HCT116 (cell line): ENCODE measurements at regions not wholly inside any gene's neighbourhood (a gene's known extent, or its start where the extent isn't known, plus 50 kb on each side); places are given as distances from the start of the nearest gene placed in this dataset.

Experiments used
- ATAC-seq: fragments of 200-7000 bp; cut with Tn5 transposase; 2 replicates; pipeline ENCODE4 v1.9.1; 2020; ENCODE audit warnings: mild to moderate bottlenecking, moderate library complexity
- BruUV-seq: library from RNA; stranded (reverse); fragments of 400-500 nt; replicated peaks from 2 replicates; lab custom pipeline; 2021; lab: Mats Ljungman, UMichigan
- CTCF ChIA-PET: fragments of 300-600 bp; sonication (Branson Sonifier 250); formaldehyde crosslinking; loops from one replicate; lab custom pipeline; 2021; ENCODE audit warnings: antibody characterized with exemption; lab: Charles Lee
- POLR2A ChIA-PET: fragments of 300-600, 350-600 bp; sonication (Branson Sonifier 250); formaldehyde crosslinking; loops from one replicate; lab custom pipeline; 2021; ENCODE audit warnings: antibody characterized with exemption; lab: Charles Lee
- RAD21 ChIA-PET, 2 experiments: fragments of 300-600 bp; sonication (Branson Sonifier 250); formaldehyde crosslinking; loops; one replicate each; lab custom pipeline; 2023; ENCODE audit warnings: low total read pairs in 2 of 2; ENCODE audit not compliant: uncharacterized antibody in 2 of 2, unreplicated experiment in 2 of 2, low non-redundant PET in 1 of 2; lab: Charles Lee
- DNase-seq: peaks from one replicate; pipeline ENCODE4 v3.0.0-alpha.2; 2010; ENCODE audit warnings: low read depth, low spot score
- H2AFZ ChIP-seq: fragments of 200-600 bp; shearing (Covaris generic), sonication (generic); 2 replicates; pipeline ENCODE4 v1.6.1; 2017; ENCODE audit warnings: low read depth, mixed run types, mixed read lengths, antibody characterized with exemption, low read length; ENCODE audit not compliant: poor library complexity, severe bottlenecking
- H3K27ac ChIP-seq: 2 replicates; pipeline ENCODE4 v1.5.1; 2012; ENCODE audit warnings: low read depth, low read length
- H3K27me3 ChIP-seq: fragments of 200-600 bp; sonication (generic); 2 replicates; pipeline ENCODE4 v1.6.1; 2016; ENCODE audit warnings: mixed run types, low read length, mixed read lengths; ENCODE audit not compliant: insufficient read depth
- H3K36me3 ChIP-seq, 2 experiments: fragments of 200-500 bp in 1 of 2; fragments of 200-600 bp in 1 of 2; sonication (Bioruptor generic) in 1 of 2; sonication (generic) in 1 of 2; 2 replicates each; pipeline versions ENCODE4 v1.5.1 to v1.6.1; 2014 to 2016; ENCODE audit warnings: low read length in 2 of 2, inconsistent platforms in 1 of 2, mixed read lengths in 1 of 2, mixed run types in 1 of 2; ENCODE audit not compliant: insufficient read depth in 2 of 2, control insufficient read depth in 1 of 2
- H3K4me1 ChIP-seq, 2 experiments: fragments of 200-600 bp in 1 of 2; sonication (generic) in 1 of 2; 2 replicates each; pipeline versions ENCODE4 v1.5.1 to v1.6.1; 2012 to 2017; ENCODE audit warnings: low read length in 2 of 2, inconsistent platforms in 1 of 2, mild to moderate bottlenecking in 1 of 2, mixed read lengths in 1 of 2, mixed run types in 1 of 2, moderate library complexity in 1 of 2; ENCODE audit not compliant: insufficient read depth in 2 of 2, control insufficient read depth in 1 of 2
- H3K4me2 ChIP-seq: fragments of 200-600 bp; sonication (generic); 2 replicates; pipeline ENCODE4 v1.6.1; 2017; ENCODE audit warnings: mixed run types, low read length, mixed read lengths
- H3K4me3 ChIP-seq, 2 experiments: fragments of 200-600 bp in 1 of 2; sonication (generic) in 1 of 2; replicated peaks in 1 of 2; 2 replicates each; pipeline ENCODE4 v1.5.1; 2011 to 2016; ENCODE audit warnings: low read length in 2 of 2, control low read depth in 1 of 2, low read depth in 1 of 2, mild to moderate bottlenecking in 1 of 2, mixed read lengths in 1 of 2, mixed run types in 1 of 2
- H3K79me2 ChIP-seq: fragments of 200-600 bp; sonication (generic); 2 replicates; pipeline ENCODE4 v1.6.1; 2017; ENCODE audit warnings: mild to moderate bottlenecking, mixed run types, low read length, moderate library complexity, mixed read lengths; ENCODE audit not compliant: insufficient read depth
- H3K9ac ChIP-seq: fragments of 200-600 bp; sonication (generic); 2 replicates; pipeline ENCODE4 v1.6.1; 2016; ENCODE audit warnings: low read length, mixed read lengths
- H3K9me2 ChIP-seq: fragments of 200-600 bp; sonication (generic), shearing (Covaris generic); 2 replicates; pipeline ENCODE4 v1.6.1; 2017; ENCODE audit warnings: mixed run types, mild to moderate bottlenecking, moderate library complexity; ENCODE audit not compliant: insufficient read depth
- H3K9me3 ChIP-seq, 2 experiments: fragments of 200-500 bp in 1 of 2; fragments of 200-600 bp in 1 of 2; sonication (Bioruptor generic) in 1 of 2; sonication (generic) in 1 of 2; 2 replicates each; pipeline ENCODE4 v1.6.1; 2014 to 2017; ENCODE audit warnings: low read length in 2 of 2, mixed read lengths in 2 of 2, inconsistent platforms in 1 of 2, low read depth in 1 of 2, mild to moderate bottlenecking in 1 of 2, mixed run types in 1 of 2, moderate library complexity in 1 of 2; ENCODE audit not compliant: control insufficient read depth in 1 of 2, insufficient read depth in 1 of 2
- H4K20me1 ChIP-seq: fragments of 200-600 bp; sonication (generic), shearing (Covaris generic); 2 replicates; pipeline ENCODE4 v1.6.1; 2017; ENCODE audit warnings: mixed run types, mild to moderate bottlenecking, moderate library complexity; ENCODE audit not compliant: insufficient read depth
- ATF3 ChIP-seq: IDR thresholded peaks from 2 replicates; pipeline ENCODE4 v1.6.1; 2012
- ELF1 ChIP-seq: IDR thresholded peaks from 2 replicates; pipeline ENCODE4 v1.6.1; 2012; ENCODE audit warnings: low read depth, borderline replicate concordance
- EZH2 ChIP-seq: fragments of 200-600 bp; sonication (generic); IDR thresholded peaks from 2 replicates; pipeline ENCODE4 v1.6.1; 2017; ENCODE audit warnings: antibody characterized with exemption, mixed run types
- RAD21 ChIP-seq: IDR thresholded peaks from 2 replicates; pipeline ENCODE4 v1.6.1; 2012; ENCODE audit warnings: low read depth, mild to moderate bottlenecking
- ZFX ChIP-seq: fragments of 450-650 bp; IDR thresholded peaks from 2 replicates; pipeline ENCODE4 v1.6.1; 2017
- ZNF274 ChIP-seq: fragments of 200-500 bp; sonication (Bioruptor generic); IDR thresholded peaks from 2 replicates; pipeline ENCODE4 v1.6.1; 2014; ENCODE audit warnings: mild to moderate bottlenecking, low read depth, low read length, inconsistent platforms
- intact Hi-C: fragments of 100-400 bp; cut with micrococcal nuclease; formaldehyde crosslinking; loops from 2 replicates; pipeline ENCODE4 v1.10.0; 2022
- TF ChIP-seq, protein P1 (sequence below), 3 experiments: fragments of 200-600 bp in 1 of 3; sonication (generic) in 1 of 3; IDR thresholded peaks in 2 of 3; conservative IDR thresholded peaks in 1 of 3; 2 replicates each; pipeline ENCODE4 v1.5.1; 2012 to 2017; ENCODE audit warnings: low read depth in 2 of 3, low read length in 2 of 3, antibody characterized with exemption in 1 of 3, borderline replicate concordance in 1 of 3, control low read depth in 1 of 3, mild to moderate bottlenecking in 1 of 3, mixed read lengths in 1 of 3, mixed run types in 1 of 3, moderate library complexity in 1 of 3; ENCODE audit not compliant: insufficient read depth in 1 of 3

DNA sequence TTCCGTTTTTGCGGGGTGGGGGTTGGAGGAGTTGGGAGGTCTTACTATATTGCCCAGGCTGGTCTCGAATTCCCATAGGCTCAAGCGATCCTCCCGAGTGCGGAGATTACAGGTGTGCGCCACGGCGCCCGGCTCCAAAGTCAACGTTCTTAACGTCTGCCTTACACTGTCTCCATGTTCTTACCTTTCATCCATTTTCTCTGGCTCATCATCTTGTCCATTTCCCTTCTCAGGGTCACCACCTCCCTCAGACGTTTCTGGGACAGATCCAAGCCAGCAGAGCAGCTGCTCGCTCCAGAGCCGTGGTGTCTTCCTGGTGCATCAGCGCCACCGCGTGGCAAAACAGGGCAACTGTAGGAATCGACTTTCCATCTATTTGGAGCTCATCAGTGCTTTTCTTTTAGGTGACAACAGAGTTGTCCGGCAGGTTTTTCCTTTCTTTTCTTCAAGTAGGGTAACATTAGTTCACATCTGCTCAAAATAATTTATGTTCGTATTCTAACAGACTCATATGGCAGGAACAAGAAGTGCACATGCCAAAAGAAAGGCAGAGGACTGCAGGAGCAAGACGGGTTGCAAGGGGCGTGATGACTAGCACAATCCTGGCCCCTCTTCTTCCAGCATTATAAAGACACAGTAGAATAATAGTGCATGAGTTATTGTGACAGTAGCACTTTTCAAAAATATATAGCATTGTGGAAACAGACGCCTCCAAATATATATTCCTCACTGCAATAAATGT is 103.1 kb upstream of the ABCC4 start:
- TF ChIP-seq ZNF274 (no peak), RAD21 (peak; percentile 96)
- TF ChIP-seq, protein P1, sequence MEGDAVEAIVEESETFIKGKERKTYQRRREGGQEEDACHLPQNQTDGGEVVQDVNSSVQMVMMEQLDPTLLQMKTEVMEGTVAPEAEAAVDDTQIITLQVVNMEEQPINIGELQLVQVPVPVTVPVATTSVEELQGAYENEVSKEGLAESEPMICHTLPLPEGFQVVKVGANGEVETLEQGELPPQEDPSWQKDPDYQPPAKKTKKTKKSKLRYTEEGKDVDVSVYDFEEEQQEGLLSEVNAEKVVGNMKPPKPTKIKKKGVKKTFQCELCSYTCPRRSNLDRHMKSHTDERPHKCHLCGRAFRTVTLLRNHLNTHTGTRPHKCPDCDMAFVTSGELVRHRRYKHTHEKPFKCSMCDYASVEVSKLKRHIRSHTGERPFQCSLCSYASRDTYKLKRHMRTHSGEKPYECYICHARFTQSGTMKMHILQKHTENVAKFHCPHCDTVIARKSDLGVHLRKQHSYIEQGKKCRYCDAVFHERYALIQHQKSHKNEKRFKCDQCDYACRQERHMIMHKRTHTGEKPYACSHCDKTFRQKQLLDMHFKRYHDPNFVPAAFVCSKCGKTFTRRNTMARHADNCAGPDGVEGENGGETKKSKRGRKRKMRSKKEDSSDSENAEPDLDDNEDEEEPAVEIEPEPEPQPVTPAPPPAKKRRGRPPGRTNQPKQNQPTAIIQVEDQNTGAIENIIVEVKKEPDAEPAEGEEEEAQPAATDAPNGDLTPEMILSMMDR (IDR thresholded peaks at IDR 0.05 in 2 of 3, conservative IDR thresholded peaks at IDR 0.05 in 1 of 3; ENCODE audit: borderline replicate concordance in 1 of 3, insufficient read depth in 1 of 3, low read depth in 2 of 3, low read length in 2 of 3) = peak; percentile 82 to 97 (median 90)
- RAD21 ChIA-PET = interaction anchor here (0.5 to 1.9 kb wide), 10 partner anchors 23 to 1563 kb away, joined by 3 to 21 read pairs (median 8); no protein-coding TSS in a partner anchor
- H4K20me1 ChIP-seq = no peaks in the 10 kb centered on the region
- H3K4me3 ChIP-seq = no peak overlapping the region
- no peak overlapping the region for H3K27ac ChIP-seq
- peaks cover 0 to 5% of the 10 kb centered on the region in 2 experiments; a peak in 1 of 4 replicates for H3K4me1 ChIP-seq
- CTCF ChIA-PET = interaction anchor here (0.6 to 9.2 kb wide), 31 partner anchors 9 to 1563 kb away, joined by 3 to 218 read pairs (median 4); partner anchors contain the start of gene ABCC4
- H3K36me3 ChIP-seq = no peaks in the 10 kb centered on the region
- intact Hi-C loops = loop anchor here (1.0 to 10.0 kb wide), 8 partner anchors 73 to 1560 kb away; no protein-coding TSS in a partner anchor
- H3K79me2 ChIP-seq = no peaks in the 10 kb centered on the region
- H3K9ac ChIP-seq = no peak overlapping the region
- POLR2A ChIA-PET = interaction anchor here (1.0 kb wide), 1 partner anchor 215 kb away, joined by 4 read pairs; no protein-coding TSS in a partner anchor
- peak; percentile 92 for ATAC-seq
- no peaks in the 10 kb centered on the region for H3K9me3 ChIP-seq
- no peaks in the 10 kb centered on the region for H3K27me3 ChIP-seq
- no peaks in the 10 kb centered on the region for H3K9me2 ChIP-seq
- peak; percentile 61 for DNase-seq
- H2AFZ ChIP-seq = peak overlapping the region; percentile 3
- no TSS peak for BruUV-seq
- H3K4me2 ChIP-seq = peak overlapping the region; percentile 22

GRCh38 chr13:95406176-95406575 is 104.9 kb upstream of the ABCC4 start:
- Histone ChIP-seq H4K20me1 (no peaks in the 10 kb centered on the region), H3K4me2 (no peak overlapping the region), H3K4me3 (no peak overlapping the region), H3K9me2 (no peaks in the 10 kb centered on the region), H3K9me3 (no peaks in the 10 kb centered on the region), H2AFZ (no peak overlapping the region), H3K27me3 (no peaks in the 10 kb centered on the region), H3K27ac (no peak overlapping the region), H3K36me3 (no peaks in the 10 kb centered on the region), H3K4me1 (peaks cover 0 to 5% of the 10 kb centered on the region in 2 experiments; a peak in 1 of 4 replicates), H3K79me2 (no peaks in the 10 kb centered on the region), H3K9ac (no peak overlapping the region)
- ChIA-PET POLR2A (no interaction called here), RAD21 (no interaction called here), CTCF (interaction anchor here (9.2 kb wide), 1 partner anchor 215 kb away, joined by 218 read pairs; no protein-coding TSS in a partner anchor)
- DNase-seq = no peak
- BruUV-seq = no TSS peak
- no peak for TF ChIP-seq ZNF274
- TF ChIP-seq ATF3 = no peak
- TF ChIP-seq EZH2 = no peak
- TF ChIP-seq ZFX = no peak
- no peak for TF ChIP-seq ELF1
- ATAC-seq = no peak
- intact Hi-C loops = loop anchor here (10.0 kb wide), 2 partner anchors 971 to 1559 kb away; no protein-coding TSS in a partner anchor
